ENCODE measurements at regions not wholly inside any gene's neighbourhood (a gene's known extent, or its start where the extent isn't known, plus 50 kb on each side); places are given as distances from the start of the nearest gene placed in this dataset.

- no peaks in the 10 kb centered on the region for H3K36me3 ChIP-seq (ENCODE audit: insufficient read depth, low read length)
- H3K9ac ChIP-seq (ENCODE audit: low read length): no peak overlapping the region
- H4K20me1 ChIP-seq (ENCODE audit: insufficient read depth, low read length): no peaks in the 10 kb centered on the region
- Mint-ChIP-seq H3K27ac (ENCODE audit: unreplicated experiment) (no peak overlapping the region), H3K36me3 (ENCODE audit: low read depth, unreplicated experiment) (peaks cover 3% of the 10 kb centered on the region), H3K9me3 (ENCODE audit: unreplicated experiment) (peaks cover 13% of the 10 kb centered on the region), H3K27me3 (ENCODE audit: low read depth, unreplicated experiment) (peaks cover 34% of the 10 kb centered on the region), H3K4me1 (ENCODE audit: low read depth, unreplicated experiment) (peaks cover 7% of the 10 kb centered on the region), H3K4me3 (ENCODE audit: unreplicated experiment) (no peak overlapping the region)
- no peaks in the 10 kb centered on the region for H3K79me2 ChIP-seq (ENCODE audit: insufficient read depth, low read length)
- no peak overlapping the region for H2AFZ ChIP-seq (ENCODE audit: low read depth, low read length)
- H3K4me3 ChIP-seq (ENCODE audit: insufficient read depth, low read depth, low read length): no peak overlapping the region
- no peak overlapping the region for H3K27ac ChIP-seq (ENCODE audit: low read depth, low read length)
- DNase-seq (ENCODE audit: low read depth): no peak
- H3K4me1 ChIP-seq (ENCODE audit: insufficient read depth, low read length): no peaks in the 10 kb centered on the region
- no peaks in the 10 kb centered on the region for H3K9me3 ChIP-seq (ENCODE audit: insufficient read depth, low read depth, low read length)
- no peak for FAIRE-seq
- H3K4me2 ChIP-seq (ENCODE audit: low read length): no peak overlapping the region
- no peaks in the 10 kb centered on the region for H3K27me3 ChIP-seq (ENCODE audit: insufficient read depth, low read length)
- TF ChIP-seq EZH2 (IDR thresholded peaks at IDR 0.05; ENCODE audit: insufficient read depth, low read length): no peak
- no peak for TF ChIP-seq CTCF (IDR thresholded peaks at IDR 0.05; ENCODE audit: insufficient read depth, low read depth, low read length)
Observed at GRCh38 chr10:42987121-42987541, 89.7 kb upstream of the RET start.

- Histone ChIP-seq H3K27me3 (ENCODE audit: insufficient read depth, low read length) (no peaks in the 10 kb centered on the region), H3K27ac (ENCODE audit: low read depth, low read length) (no peak overlapping the region), H3K79me2 (ENCODE audit: insufficient read depth, low read length) (no peaks in the 10 kb centered on the region), H3K36me3 (ENCODE audit: insufficient read depth, low read length) (no peaks in the 10 kb centered on the region), H2AFZ (ENCODE audit: low read depth, low read length) (no peak overlapping the region), H3K4me2 (ENCODE audit: low read length) (no peak overlapping the region), H4K20me1 (ENCODE audit: insufficient read depth, low read length) (no peaks in the 10 kb centered on the region), H3K4me3 (ENCODE audit: insufficient read depth, low read depth, low read length) (no peak overlapping the region), H3K9ac (ENCODE audit: low read length) (no peak overlapping the region), H3K9me3 (ENCODE audit: insufficient read depth, low read depth, low read length) (no peaks in the 10 kb centered on the region), H3K4me1 (ENCODE audit: insufficient read depth, low read length) (no peaks in the 10 kb centered on the region)
- Mint-ChIP-seq H3K27ac (ENCODE audit: unreplicated experiment) (no peak overlapping the region), H3K9me3 (ENCODE audit: unreplicated experiment) (peaks cover 13% of the 10 kb centered on the region), H3K27me3 (ENCODE audit: low read depth, unreplicated experiment) (peaks cover 33% of the 10 kb centered on the region), H3K4me1 (ENCODE audit: low read depth, unreplicated experiment) (peaks cover 7% of the 10 kb centered on the region), H3K36me3 (ENCODE audit: low read depth, unreplicated experiment) (peaks cover 3% of the 10 kb centered on the region), H3K4me3 (ENCODE audit: unreplicated experiment) (no peak overlapping the region)
- FAIRE-seq: no peak
- no peak for TF ChIP-seq EZH2 (IDR thresholded peaks at IDR 0.05; ENCODE audit: insufficient read depth, low read length)
- no peak for TF ChIP-seq CTCF (IDR thresholded peaks at IDR 0.05; ENCODE audit: insufficient read depth, low read depth, low read length)
- DNase-seq (ENCODE audit: low read depth): no peak
Observed at GRCh38 chr10:42987575-42987974, 89.3 kb upstream of the RET start.

- peaks cover 7% of the 10 kb centered on the region for H3K4me1 Mint-ChIP-seq (ENCODE audit: low read depth, unreplicated experiment)
- TF ChIP-seq CTCF (IDR thresholded peaks at IDR 0.05; ENCODE audit: insufficient read depth, low read depth, low read length) (no peak), EZH2 (IDR thresholded peaks at IDR 0.05; ENCODE audit: insufficient read depth, low read length) (no peak)
Observed at GRCh38 chr10:42988069-42988468, 88.8 kb upstream of the RET start.

More at GRCh38 chr10:42988069-42988468, 88.8 kb upstream of the RET start:
- Histone ChIP-seq H3K27me3 (ENCODE audit: insufficient read depth, low read length) (no peaks in the 10 kb centered on the region), H3K4me1 (ENCODE audit: insufficient read depth, low read length) (no peaks in the 10 kb centered on the region), H4K20me1 (ENCODE audit: insufficient read depth, low read length) (no peaks in the 10 kb centered on the region), H3K27ac (ENCODE audit: low read depth, low read length) (no peak overlapping the region), H3K4me2 (ENCODE audit: low read length) (no peak overlapping the region), H3K79me2 (ENCODE audit: insufficient read depth, low read length) (no peaks in the 10 kb centered on the region), H3K36me3 (ENCODE audit: insufficient read depth, low read length) (no peaks in the 10 kb centered on the region), H3K4me3 (ENCODE audit: insufficient read depth, low read depth, low read length) (no peak overlapping the region), H3K9ac (ENCODE audit: low read length) (no peak overlapping the region), H3K9me3 (ENCODE audit: insufficient read depth, low read depth, low read length) (no peaks in the 10 kb centered on the region), H2AFZ (ENCODE audit: low read depth, low read length) (no peak overlapping the region)
- peaks cover 13% of the 10 kb centered on the region for H3K9me3 Mint-ChIP-seq (ENCODE audit: unreplicated experiment)
- peaks cover 29% of the 10 kb centered on the region for H3K27me3 Mint-ChIP-seq (ENCODE audit: low read depth, unreplicated experiment)
- H3K27ac Mint-ChIP-seq (ENCODE audit: unreplicated experiment): no peak overlapping the region
- FAIRE-seq: no peak
- H3K4me3 Mint-ChIP-seq (ENCODE audit: unreplicated experiment): no peak overlapping the region
- H3K36me3 Mint-ChIP-seq (ENCODE audit: low read depth, unreplicated experiment): peaks cover 3% of the 10 kb centered on the region
- no peak for DNase-seq (ENCODE audit: low read depth)

All from astrocyte (in vitro differentiated cells and primary cell).